Left ventricle myocardium inferior (tissue), 1 donor: ENCODE measurements at regions not wholly inside any gene's neighbourhood (a gene's known extent, or its start where the extent isn't known, plus 50 kb on each side); places are given as distances from the start of the nearest gene placed in this dataset.

Source experiments
- DNase-seq: peaks from one replicate; pipeline ENCODE4 v3.0.0-alpha.2; 2020
- H3K27ac ChIP-seq: fragments of 200-600 bp; replicated peaks from 2 replicates; pipeline ENCODE4 v1.8.0; 2021
- H3K27me3 ChIP-seq: fragments of 200-600 bp; 2 replicates; pipeline ENCODE4 v1.8.0; 2021; ENCODE audit warnings: low read depth
- H3K36me3 ChIP-seq: fragments of 200-600 bp; 2 replicates; pipeline ENCODE4 v1.8.0; 2021
- H3K4me1 ChIP-seq: fragments of 200-600 bp; 2 replicates; pipeline ENCODE4 v1.8.0; 2021
- H3K4me3 ChIP-seq: fragments of 200-600 bp; 2 replicates; pipeline ENCODE4 v1.8.0; 2021; ENCODE audit warnings: mild to moderate bottlenecking, moderate library complexity
- H3K9me3 ChIP-seq: fragments of 200-600 bp; replicated peaks from 2 replicates; pipeline ENCODE4 v1.8.0; 2021
- intact Hi-C: fragments of 100-400 bp; cut with micrococcal nuclease; formaldehyde crosslinking; loops from one replicate; pipeline ENCODE4 v1.11.0; 2022
- TF ChIP-seq, protein P1 (sequence below): fragments of 200-600 bp; IDR thresholded peaks from 2 replicates; pipeline ENCODE4 v1.8.0; 2021; ENCODE audit warnings: antibody characterized with exemption, mild to moderate bottlenecking, borderline replicate concordance
- donor health status: DM: no; HTN: yes; CAD: no; lungs with severe emphysema.

DNA sequence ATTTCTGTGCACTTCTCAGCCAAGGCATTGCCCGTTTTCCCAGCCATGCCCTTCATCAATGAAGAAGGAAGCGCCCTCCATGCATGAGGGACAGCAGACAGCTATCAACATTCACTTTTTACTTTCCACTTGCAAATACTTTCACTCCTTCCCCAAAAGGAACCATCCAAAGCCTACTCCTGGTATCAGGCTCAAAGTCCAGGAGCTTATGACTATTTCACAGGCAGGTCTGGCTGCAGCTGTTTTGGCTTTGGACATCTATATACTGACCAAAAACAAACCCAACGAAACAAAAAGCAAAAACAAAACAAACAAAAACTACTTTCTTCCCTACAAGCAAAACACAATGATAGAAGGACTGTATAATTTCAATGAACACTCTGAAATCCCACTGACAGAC, 825.1 kb downstream of the RNF144A start:
- H3K27ac ChIP-seq = no peak overlapping the region
- H3K4me1 ChIP-seq = no peaks in the 10 kb centered on the region
- TF ChIP-seq, protein P1, sequence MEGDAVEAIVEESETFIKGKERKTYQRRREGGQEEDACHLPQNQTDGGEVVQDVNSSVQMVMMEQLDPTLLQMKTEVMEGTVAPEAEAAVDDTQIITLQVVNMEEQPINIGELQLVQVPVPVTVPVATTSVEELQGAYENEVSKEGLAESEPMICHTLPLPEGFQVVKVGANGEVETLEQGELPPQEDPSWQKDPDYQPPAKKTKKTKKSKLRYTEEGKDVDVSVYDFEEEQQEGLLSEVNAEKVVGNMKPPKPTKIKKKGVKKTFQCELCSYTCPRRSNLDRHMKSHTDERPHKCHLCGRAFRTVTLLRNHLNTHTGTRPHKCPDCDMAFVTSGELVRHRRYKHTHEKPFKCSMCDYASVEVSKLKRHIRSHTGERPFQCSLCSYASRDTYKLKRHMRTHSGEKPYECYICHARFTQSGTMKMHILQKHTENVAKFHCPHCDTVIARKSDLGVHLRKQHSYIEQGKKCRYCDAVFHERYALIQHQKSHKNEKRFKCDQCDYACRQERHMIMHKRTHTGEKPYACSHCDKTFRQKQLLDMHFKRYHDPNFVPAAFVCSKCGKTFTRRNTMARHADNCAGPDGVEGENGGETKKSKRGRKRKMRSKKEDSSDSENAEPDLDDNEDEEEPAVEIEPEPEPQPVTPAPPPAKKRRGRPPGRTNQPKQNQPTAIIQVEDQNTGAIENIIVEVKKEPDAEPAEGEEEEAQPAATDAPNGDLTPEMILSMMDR = no peak
- no peaks in the 10 kb centered on the region for H3K36me3 ChIP-seq
- intact Hi-C loops = no loop called here
- no peaks in the 10 kb centered on the region for H3K9me3 ChIP-seq
- H3K27me3 ChIP-seq = no peaks in the 10 kb centered on the region
- no peak for DNase-seq
- H3K4me3 ChIP-seq = no peak overlapping the region

DNA sequence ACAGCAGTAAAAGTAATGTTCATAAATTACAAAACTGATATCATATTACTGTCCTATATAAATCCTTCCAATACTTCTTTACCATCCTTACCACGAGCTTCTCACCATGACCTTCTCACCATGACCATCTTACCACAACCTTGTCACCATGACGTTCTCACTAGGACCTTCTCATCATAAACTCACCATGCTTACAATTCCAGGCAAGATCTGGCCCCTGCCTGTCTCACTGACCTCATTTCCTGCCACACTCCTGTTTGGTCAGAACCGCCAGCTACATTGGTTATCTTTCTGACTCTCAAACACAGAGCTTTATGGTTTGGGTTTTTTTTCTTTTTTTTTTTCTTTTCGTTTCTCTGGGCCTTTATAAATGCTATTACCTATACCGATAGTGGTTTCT, 827.6 kb downstream of the RNF144A start:
- Histone ChIP-seq H3K27ac (no peak overlapping the region), H3K27me3 (no peaks in the 10 kb centered on the region), H3K36me3 (no peaks in the 10 kb centered on the region), H3K9me3 (no peaks in the 10 kb centered on the region), H3K4me3 (no peak overlapping the region), H3K4me1 (no peaks in the 10 kb centered on the region)
- intact Hi-C loops = no loop called here
- TF ChIP-seq, protein P1 = no peak
- DNase-seq = no peak

DNA sequence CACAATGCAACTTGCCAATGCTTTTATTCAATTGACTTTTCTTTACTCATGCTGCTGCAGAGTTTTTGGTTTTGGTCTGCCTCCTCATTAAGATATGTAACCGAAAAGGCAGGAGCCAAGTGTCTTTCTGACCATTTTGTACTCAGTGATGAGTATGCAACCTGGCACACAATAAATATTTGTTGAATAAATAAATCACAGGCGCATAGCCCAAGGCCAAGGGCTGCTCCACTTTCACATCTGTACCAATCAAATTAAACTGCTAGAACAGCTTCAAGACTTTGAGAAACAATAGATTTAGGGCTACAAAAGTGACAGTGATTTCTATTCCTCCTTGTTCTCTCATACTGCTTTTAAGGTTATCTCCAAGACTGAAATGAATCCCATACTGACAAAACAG, 828.2 kb downstream of the RNF144A start:
- TF ChIP-seq, protein P1 = no peak

DNA sequence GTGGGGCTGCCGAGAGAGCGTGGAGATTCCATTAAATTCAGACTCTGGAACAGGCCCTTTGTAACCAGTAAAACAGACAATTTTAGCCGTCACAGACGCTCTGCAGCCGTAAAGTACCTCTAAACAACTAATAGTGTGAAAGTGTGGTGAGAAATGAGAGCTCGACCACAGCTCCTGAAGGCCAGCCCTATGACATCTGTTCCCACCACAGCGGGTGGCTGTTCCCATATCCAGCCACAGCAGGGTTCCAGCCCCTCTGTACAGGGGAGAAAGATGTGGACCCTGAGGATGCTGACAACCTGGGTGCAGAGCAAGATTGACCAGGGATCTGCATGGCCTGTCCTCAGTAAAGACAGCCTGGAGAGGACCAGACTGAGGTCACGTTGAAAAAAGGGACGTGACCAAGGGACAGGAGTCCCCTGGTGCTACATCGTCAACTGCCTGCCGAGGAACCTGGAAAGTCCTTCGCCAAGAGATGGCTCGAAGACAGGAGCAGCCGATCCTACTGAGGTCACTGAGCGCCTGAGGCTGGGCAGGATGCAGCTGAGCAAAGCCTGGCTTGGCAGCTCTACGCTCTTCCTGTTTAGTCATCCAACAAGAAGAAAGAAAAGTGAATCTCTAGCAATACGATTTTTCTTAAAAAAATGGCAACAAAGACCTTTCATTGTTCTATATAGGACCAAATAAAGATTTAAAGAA, 831.7 kb downstream of the RNF144A start:
- no peak for DNase-seq
- Histone ChIP-seq H3K4me1 (peaks cover 6% of the 10 kb centered on the region), H3K27me3 (no peaks in the 10 kb centered on the region), H3K4me3 (no peak overlapping the region), H3K27ac (no peak overlapping the region), H3K9me3 (peaks cover 10% of the 10 kb centered on the region), H3K36me3 (no peaks in the 10 kb centered on the region)
- intact Hi-C loops = no loop called here
- TF ChIP-seq, protein P1 = no peak

More for the DNA sequence above, 828.2 kb downstream of the RNF144A start:
- Histone ChIP-seq H3K4me1 (no peaks in the 10 kb centered on the region), H3K36me3 (no peaks in the 10 kb centered on the region), H3K4me3 (no peak overlapping the region), H3K9me3 (no peaks in the 10 kb centered on the region), H3K27ac (no peak overlapping the region), H3K27me3 (no peaks in the 10 kb centered on the region)
- DNase-seq = no peak
- intact Hi-C loops = no loop called here

DNA sequence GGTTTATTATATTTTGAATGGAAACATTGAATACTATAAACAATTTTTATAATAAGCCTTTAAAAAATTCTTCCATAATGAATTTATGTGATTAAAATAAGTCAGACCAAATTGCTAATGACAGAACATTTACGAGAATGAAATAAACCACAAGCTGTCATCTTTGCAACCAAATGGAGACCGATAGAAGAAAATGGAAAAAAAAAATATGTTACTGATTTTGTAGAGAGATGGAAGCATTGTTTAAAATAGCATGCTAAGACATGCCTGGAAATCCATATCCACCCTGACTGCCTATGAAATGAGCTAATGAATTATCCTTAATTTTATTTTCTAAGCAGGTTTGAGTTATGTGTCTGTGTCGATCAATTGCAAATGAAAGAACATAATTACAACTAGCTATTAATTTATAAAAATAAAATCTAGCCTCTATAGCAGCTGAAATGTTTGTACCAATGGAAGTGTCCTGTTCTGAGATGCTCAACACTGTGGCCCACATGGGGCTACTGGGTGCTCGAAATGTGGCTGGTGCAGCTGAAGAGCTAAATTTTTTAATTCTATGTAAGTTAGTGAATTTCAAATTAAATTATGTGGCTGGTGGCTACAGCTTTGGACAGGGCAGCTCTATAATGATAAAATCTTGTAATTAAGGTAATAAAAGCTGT, 832.8 kb downstream of the RNF144A start:
- Histone ChIP-seq H3K4me1 (peaks cover 6% of the 10 kb centered on the region), H3K36me3 (peaks cover 5% of the 10 kb centered on the region), H3K27me3 (no peaks in the 10 kb centered on the region), H3K4me3 (no peak overlapping the region), H3K9me3 (peaks cover 22% of the 10 kb centered on the region), H3K27ac (no peak overlapping the region)
- intact Hi-C loops = no loop called here
- TF ChIP-seq, protein P1 = no peak
- DNase-seq = no peak
